CD14-positive monocyte (primary cell): ENCODE measurements at regions not wholly inside any gene's neighbourhood (a gene's known extent, or its start where the extent isn't known, plus 50 kb on each side); places are given as distances from the start of the nearest gene placed in this dataset.

Experiments
- DNase-seq, 3 donors: peaks; one replicate each; pipeline ENCODE4 v3.0.0-alpha.2; 2011 to 2022
- H2AFZ ChIP-seq: 2 replicates; pipeline ENCODE4 v1.6.0; 2012; ENCODE audit warnings: mild to moderate bottlenecking, low read depth, low read length, inconsistent platforms; ENCODE audit not compliant: insufficient read depth, poor library complexity, severe bottlenecking
- H3K27ac ChIP-seq, 2 donors: 1 replicate in 1 of 2; 2 replicates in 1 of 2; pipeline ENCODE4 v1.5.1; 2012 to 2013; ENCODE audit warnings: low read length in 2 of 2, control low read depth in 1 of 2, inconsistent platforms in 1 of 2, low read depth in 1 of 2, mild to moderate bottlenecking in 1 of 2
- H3K27me3 ChIP-seq, 2 donors: one replicate each; pipeline versions ENCODE4 v1.6.0 to v1.6.1; 2011 to 2013; ENCODE audit warnings: low read length in 2 of 2; ENCODE audit not compliant: control insufficient read depth in 2 of 2, insufficient read depth in 2 of 2
- H3K36me3 ChIP-seq, 2 donors: replicated peaks in 1 of 2; 1 replicate in 1 of 2; 2 replicates in 1 of 2; pipeline versions ENCODE4 v1.5.1 to v1.6.1; 2012 to 2013; ENCODE audit warnings: low read length in 2 of 2, control low read depth in 1 of 2, inconsistent platforms in 1 of 2, mild to moderate bottlenecking in 1 of 2; ENCODE audit not compliant: insufficient read depth in 2 of 2, control insufficient read depth in 1 of 2
- H3K4me1 ChIP-seq, 2 donors: 1 replicate in 1 of 2; 2 replicates in 1 of 2; pipeline versions ENCODE4 v1.5.1 to v1.6.1; 2012 to 2013; ENCODE audit warnings: low read length in 2 of 2, control low read depth in 1 of 2, inconsistent platforms in 1 of 2, mild to moderate bottlenecking in 1 of 2, moderate library complexity in 1 of 2; ENCODE audit not compliant: insufficient read depth in 2 of 2, control insufficient read depth in 1 of 2
- H3K4me2 ChIP-seq: replicated peaks from 2 replicates; pipeline ENCODE3; 2012; ENCODE audit warnings: low read length, moderate library complexity, mild to moderate bottlenecking; ENCODE audit not compliant: poor library complexity, severe bottlenecking; ENCODE audit errors: extremely low read depth
- H3K4me3 ChIP-seq, 3 experiments: fragments of 200-600 bp in 1 of 3; sonication (generic) in 1 of 3; replicated peaks in 1 of 3; 1 replicate in 2 of 3; 2 replicates in 1 of 3; pipeline ENCODE4 v1.5.1; 2011 to 2013; ENCODE audit warnings: low read length in 3 of 3, mild to moderate bottlenecking in 3 of 3, control low read depth in 2 of 3, low read depth in 2 of 3, inconsistent platforms in 1 of 3, moderate library complexity in 1 of 3
- H3K79me2 ChIP-seq: 2 replicates; pipeline ENCODE4 v1.6.0; 2012; ENCODE audit warnings: mild to moderate bottlenecking, control low read depth, inconsistent platforms, low read length, moderate library complexity; ENCODE audit not compliant: insufficient read depth
- H3K9ac ChIP-seq: 2 replicates; pipeline ENCODE4 v1.6.0; 2017; ENCODE audit warnings: low read length, mild to moderate bottlenecking; ENCODE audit not compliant: insufficient read depth, poor library complexity, severe bottlenecking
- H3K9me3 ChIP-seq, 2 donors: replicated peaks in 1 of 2; 1 replicate in 1 of 2; 2 replicates in 1 of 2; pipeline versions ENCODE4 v1.5.1 to v1.6.1; 2012 to 2013; ENCODE audit warnings: low read length in 2 of 2, control low read depth in 1 of 2; ENCODE audit not compliant: control insufficient read depth in 1 of 2, insufficient read depth in 1 of 2
- H4K20me1 ChIP-seq: 2 replicates; pipeline ENCODE4 v1.6.0; 2012; ENCODE audit warnings: mild to moderate bottlenecking, low read length, control low read depth, moderate library complexity; ENCODE audit not compliant: insufficient read depth
- H3K27ac Mint-ChIP-seq, 7 donors: one replicate each; pipeline ENCODE4 v1.8.0; 2020; ENCODE audit warnings: mild to moderate bottlenecking in 7 of 7, mixed read lengths in 7 of 7, moderate library complexity in 6 of 7, inconsistent platforms in 2 of 7
- H3K27me3 Mint-ChIP-seq, 3 donors: one replicate each; pipeline ENCODE4 v1.8.0; 2021 to 2022; ENCODE audit warnings: low read depth in 3 of 3, mild to moderate bottlenecking in 3 of 3, mixed read lengths in 3 of 3, moderate library complexity in 3 of 3, inconsistent platforms in 1 of 3
- H3K36me3 Mint-ChIP-seq, 2 donors: one replicate each; pipeline ENCODE4 v1.8.0; 2020; ENCODE audit warnings: mixed read lengths in 2 of 2, inconsistent platforms in 1 of 2, mild to moderate bottlenecking in 1 of 2
- H3K4me1 Mint-ChIP-seq: one replicate; pipeline ENCODE4 v1.8.0; 2020; ENCODE audit warnings: mild to moderate bottlenecking, mixed read lengths
- H3K4me3 Mint-ChIP-seq, 2 donors: one replicate each; pipeline ENCODE4 v1.8.0; 2020; ENCODE audit warnings: mild to moderate bottlenecking in 2 of 2, mixed read lengths in 2 of 2, moderate library complexity in 1 of 2
- H3K9me3 Mint-ChIP-seq, 7 donors: one replicate each; pipeline ENCODE4 v1.8.0; 2020 to 2022; ENCODE audit warnings: mixed read lengths in 7 of 7, mild to moderate bottlenecking in 6 of 7, moderate library complexity in 6 of 7, inconsistent platforms in 2 of 7
- CTCF ChIP-seq: fragments of 200-600 bp; IDR thresholded peaks from one replicate; pipeline ENCODE4 v1.8.0; 2022; ENCODE audit warnings: antibody characterized with exemption, mild to moderate bottlenecking
- WGBS: methylation state at CpG from one replicate; pipeline ENCODE4 v1.1.5; 2013; ENCODE audit warnings: missing lambda C conversion rate; ENCODE audit not compliant: insufficient coverage; 5-methylcytosine and 5-hydroxymethylcytosine counted together
- intact Hi-C, 2 donors: fragments of 100-400 bp; cut with micrococcal nuclease; formaldehyde crosslinking; loops; one replicate each; pipeline versions ENCODE4 v1.15.0 to v1.15.1; 2023

- H3K27ac ChIP-seq, result no peak overlapping the region
- H3K36me3 Mint-ChIP-seq, result no peaks in the 10 kb centered on the region
- TF ChIP-seq CTCF, result no peak
- no peaks in the 10 kb centered on the region for H3K4me1 Mint-ChIP-seq
- no peaks in the 10 kb centered on the region for H3K4me1 ChIP-seq
- no peaks in the 10 kb centered on the region for H4K20me1 ChIP-seq
- H3K4me2 ChIP-seq, result no peak overlapping the region
- no peak overlapping the region for H3K9ac ChIP-seq
- H3K36me3 ChIP-seq, result no peaks in the 10 kb centered on the region
- H3K27me3 Mint-ChIP-seq, result peaks cover 0 to 4% (median 2%) of the 10 kb centered on the region in 3 donors
- no peak overlapping the region for H3K4me3 ChIP-seq
- H3K79me2 ChIP-seq, result no peaks in the 10 kb centered on the region
- no peak overlapping the region for H2AFZ ChIP-seq
- no peak overlapping the region for H3K4me3 Mint-ChIP-seq
- no peaks in the 10 kb centered on the region for H3K27me3 ChIP-seq
- no peak for DNase-seq
- no CpG with 5 or more reads among the region's 1 CpG for WGBS
- no peaks in the 10 kb centered on the region for H3K9me3 ChIP-seq
- H3K27ac Mint-ChIP-seq, result no peak overlapping the region
- peaks cover 0 to 7% (median 0%) of the 10 kb centered on the region in 7 donors for H3K9me3 Mint-ChIP-seq
- intact Hi-C loops, result no loop called here
These were observed 253.5 kb upstream of the TENM4 start for GRCh38 chr11:79694368-79694767.

GRCh38 chr11:79691445-79691844, 250.6 kb upstream of the TENM4 start:
- no peak for TF ChIP-seq CTCF
- intact Hi-C loops, result no loop called here
- H2AFZ ChIP-seq, result no peak overlapping the region
- no peak overlapping the region for H3K27ac ChIP-seq
- H3K9ac ChIP-seq, result no peak overlapping the region
- H3K27me3 ChIP-seq, result no peaks in the 10 kb centered on the region
- H3K27me3 Mint-ChIP-seq, result no peaks in the 10 kb centered on the region
- H3K9me3 Mint-ChIP-seq, result peaks cover 0 to 3% (median 0%) of the 10 kb centered on the region in 7 donors
- no peaks in the 10 kb centered on the region for H3K4me1 Mint-ChIP-seq
- H4K20me1 ChIP-seq, result no peaks in the 10 kb centered on the region
- no peaks in the 10 kb centered on the region for H3K79me2 ChIP-seq
- no peak overlapping the region for H3K4me2 ChIP-seq
- WGBS, result 89% methylated on average over 2 of the region's 2 CpGs
- H3K4me1 ChIP-seq, result no peaks in the 10 kb centered on the region
- no peak overlapping the region for H3K27ac Mint-ChIP-seq
- DNase-seq, result no peak
- H3K36me3 ChIP-seq, result no peaks in the 10 kb centered on the region
- H3K4me3 Mint-ChIP-seq, result no peak overlapping the region
- H3K9me3 ChIP-seq, result no peaks in the 10 kb centered on the region
- no peaks in the 10 kb centered on the region for H3K36me3 Mint-ChIP-seq
- no peak overlapping the region for H3K4me3 ChIP-seq
